ENCODE measurements at regions not wholly inside any gene's neighbourhood (a gene's known extent, or its start where the extent isn't known, plus 50 kb on each side); places are given as distances from the start of the nearest gene placed in this dataset.

DNA sequence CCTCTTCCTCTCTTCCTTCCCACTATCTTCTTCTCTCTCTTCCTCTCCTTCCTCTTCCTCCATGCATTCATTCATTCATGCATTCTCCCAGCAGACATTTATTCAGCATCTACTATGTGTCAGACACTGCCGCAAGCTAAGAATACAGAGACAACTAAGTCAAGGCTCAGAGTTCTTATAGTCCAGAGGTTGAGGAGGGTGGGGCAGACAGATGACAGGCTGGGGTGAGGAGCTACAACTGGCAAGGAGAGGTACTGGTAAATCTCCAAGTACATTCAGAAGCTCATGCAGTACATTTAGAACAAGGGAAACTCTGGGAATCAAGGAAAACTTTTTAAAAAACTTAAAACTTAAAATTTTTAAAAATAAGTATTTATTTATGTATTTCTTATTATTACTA is 56.4 kb upstream of the FMOD start:
- TF ChIP-seq CTCF (IDR thresholded peaks at IDR 0.05) (peak in 1 of 6 experiments; percentile 14), POLR2A (IDR thresholded peaks at IDR 0.05) (peak in 1 of 2 donors; percentile 11)

Data from Peyer's patch (tissue), 4 donors.